ENCODE measurements at regions not wholly inside any gene's neighbourhood (a gene's known extent, or its start where the extent isn't known, plus 50 kb on each side); places are given as distances from the start of the nearest gene placed in this dataset.

DNA sequence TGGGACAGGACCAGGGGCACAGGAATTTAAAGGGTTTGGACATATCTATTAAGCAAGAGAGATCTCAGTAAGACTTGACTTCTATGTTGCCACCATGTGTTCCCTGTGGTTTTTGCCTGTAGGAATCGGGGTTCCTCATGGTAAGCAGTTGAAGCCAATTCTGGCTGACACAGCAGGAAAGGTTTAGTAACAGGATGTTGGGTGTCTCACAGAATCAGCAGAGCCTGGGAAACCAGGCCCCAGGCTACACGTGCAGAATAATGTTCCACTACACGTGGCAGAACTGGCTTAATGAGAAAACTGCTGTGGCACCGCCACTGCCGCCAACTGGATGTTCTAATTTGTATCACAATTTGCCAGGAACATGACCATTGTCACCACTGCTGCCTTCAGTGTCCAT, 264.6 kb upstream of the PLET1 start:
- H3K9me3 ChIP-seq = no peaks in the 10 kb centered on the region
- intact Hi-C loops (cut with DNase I) = no loop called here
- no peak for TF ChIP-seq POLR2A (IDR thresholded peaks at IDR 0.05)
- TF ChIP-seq, protein P1, sequence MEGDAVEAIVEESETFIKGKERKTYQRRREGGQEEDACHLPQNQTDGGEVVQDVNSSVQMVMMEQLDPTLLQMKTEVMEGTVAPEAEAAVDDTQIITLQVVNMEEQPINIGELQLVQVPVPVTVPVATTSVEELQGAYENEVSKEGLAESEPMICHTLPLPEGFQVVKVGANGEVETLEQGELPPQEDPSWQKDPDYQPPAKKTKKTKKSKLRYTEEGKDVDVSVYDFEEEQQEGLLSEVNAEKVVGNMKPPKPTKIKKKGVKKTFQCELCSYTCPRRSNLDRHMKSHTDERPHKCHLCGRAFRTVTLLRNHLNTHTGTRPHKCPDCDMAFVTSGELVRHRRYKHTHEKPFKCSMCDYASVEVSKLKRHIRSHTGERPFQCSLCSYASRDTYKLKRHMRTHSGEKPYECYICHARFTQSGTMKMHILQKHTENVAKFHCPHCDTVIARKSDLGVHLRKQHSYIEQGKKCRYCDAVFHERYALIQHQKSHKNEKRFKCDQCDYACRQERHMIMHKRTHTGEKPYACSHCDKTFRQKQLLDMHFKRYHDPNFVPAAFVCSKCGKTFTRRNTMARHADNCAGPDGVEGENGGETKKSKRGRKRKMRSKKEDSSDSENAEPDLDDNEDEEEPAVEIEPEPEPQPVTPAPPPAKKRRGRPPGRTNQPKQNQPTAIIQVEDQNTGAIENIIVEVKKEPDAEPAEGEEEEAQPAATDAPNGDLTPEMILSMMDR (IDR thresholded peaks at IDR 0.05) = no peak
- no peak for TF ChIP-seq POLR2AphosphoS5 (IDR thresholded peaks at IDR 0.05; ENCODE audit: insufficient read depth in 1 of 2, low read depth in 1 of 2)

DNA sequence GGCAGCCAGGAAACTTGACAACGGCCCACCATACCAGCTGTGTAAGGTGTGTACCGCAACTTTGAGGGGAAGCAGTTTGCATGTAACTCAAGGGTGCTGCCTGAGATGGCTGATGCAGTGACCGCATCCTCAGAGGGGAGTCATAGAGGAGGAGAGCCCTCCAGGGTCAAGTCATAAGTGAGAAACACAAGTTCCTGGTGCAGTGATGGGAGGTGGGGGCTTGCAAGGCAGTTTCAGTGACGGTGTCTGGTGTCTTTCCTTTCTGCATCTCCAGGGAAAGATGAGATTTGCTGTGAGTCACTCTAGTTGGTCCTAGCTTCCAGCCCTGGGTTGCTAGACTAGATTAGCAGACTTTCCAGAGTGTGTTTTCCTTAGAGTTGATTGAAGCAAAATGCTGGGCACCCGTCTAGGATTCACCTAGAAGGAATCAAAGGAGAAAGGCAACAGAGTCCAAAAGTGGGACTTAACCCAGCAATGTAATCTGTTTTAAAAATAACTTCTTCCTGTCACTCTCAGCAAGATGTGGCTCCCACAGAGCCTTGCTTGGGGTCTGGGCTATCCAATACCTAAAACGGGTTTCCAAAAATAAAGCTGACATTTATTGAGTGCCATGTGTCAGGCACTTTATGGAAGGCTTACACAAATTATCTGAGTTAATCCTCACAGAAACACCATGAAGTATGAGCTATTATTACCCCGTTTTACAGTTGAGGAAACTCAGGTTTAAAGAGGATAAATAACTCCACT, 265.4 kb upstream of the PLET1 start:
- intact Hi-C loops (cut with DNase I) = no loop called here
- Histone ChIP-seq H3K27me3 (no peaks in the 10 kb centered on the region), H3K9me3 (no peaks in the 10 kb centered on the region), H3K4me3 (no peak overlapping the region), H3K36me3 (no peaks in the 10 kb centered on the region), H3K4me1 (peaks cover 30% of the 10 kb centered on the region), H3K27ac (no peak overlapping the region)
- TF ChIP-seq POLR2AphosphoS5 (IDR thresholded peaks at IDR 0.05; ENCODE audit: insufficient read depth in 1 of 2, low read depth in 1 of 2) = no peak
- DNase-seq (ENCODE audit: extremely low spot score in 2 of 2) = no peak

More for the DNA sequence above, 264.6 kb upstream of the PLET1 start:
- Histone ChIP-seq H3K36me3 (no peaks in the 10 kb centered on the region), H3K27me3 (no peaks in the 10 kb centered on the region), H3K27ac (no peak overlapping the region), H3K4me3 (no peak overlapping the region), H3K4me1 (peaks cover 30% of the 10 kb centered on the region)
- no peak for DNase-seq (ENCODE audit: extremely low spot score in 2 of 2)

DNA sequence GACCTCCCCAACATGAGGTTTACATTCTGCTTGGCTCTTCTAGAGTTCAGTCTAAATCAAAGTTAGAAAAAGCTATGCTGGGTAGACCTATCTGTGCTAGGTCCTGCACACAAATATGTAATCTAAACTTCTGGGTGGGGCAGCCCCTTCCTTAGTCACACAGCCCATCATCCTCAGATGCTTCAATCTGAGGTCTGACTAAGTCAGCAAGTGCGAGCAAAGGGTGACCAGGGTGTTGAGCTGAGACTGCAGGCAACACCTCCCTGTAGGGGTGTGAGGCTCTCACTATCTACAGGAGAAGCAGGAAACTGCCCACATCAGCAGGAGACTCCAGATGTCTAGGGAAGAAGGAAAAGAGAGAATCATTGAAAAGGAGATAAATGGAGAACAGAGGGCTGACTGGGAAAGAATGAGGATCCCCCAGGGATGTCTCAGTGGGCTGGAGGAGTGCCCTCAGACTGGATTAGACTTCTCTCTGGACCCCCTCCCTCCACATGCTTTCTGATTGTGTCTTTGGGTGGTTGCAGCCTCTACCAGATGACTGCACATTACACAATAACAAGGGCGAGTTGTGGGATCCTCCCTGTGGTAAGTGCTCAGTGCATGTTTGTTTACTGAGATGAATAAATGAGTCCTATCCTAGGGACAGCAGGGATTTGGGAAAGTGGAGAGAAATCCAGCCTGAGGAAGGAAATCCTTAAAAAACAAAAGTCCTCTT, 266.2 kb upstream of the PLET1 start:
- Histone ChIP-seq H3K4me1 (peaks cover 30% of the 10 kb centered on the region), H3K27me3 (no peaks in the 10 kb centered on the region)
- intact Hi-C loops (cut with DNase I) = no loop called here

DNA sequence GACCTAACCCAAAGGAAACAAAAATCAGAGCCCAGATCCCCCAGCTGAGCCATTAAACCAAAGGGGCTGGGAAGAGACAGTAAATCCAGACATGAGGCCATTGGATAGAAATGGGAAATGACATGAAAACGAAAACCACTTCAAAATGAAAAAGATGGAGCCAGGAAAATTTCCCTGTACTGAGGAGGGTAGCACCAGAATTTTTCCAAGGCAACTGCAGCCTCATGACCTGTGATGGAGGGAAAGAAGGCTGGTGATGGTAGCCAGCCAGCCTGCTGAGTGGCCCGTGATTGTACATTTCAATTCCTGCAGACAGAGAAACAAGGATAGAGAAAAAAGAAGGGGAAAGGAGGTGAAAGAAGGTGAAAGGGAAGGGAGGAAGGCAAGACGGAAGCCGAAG, 268.4 kb upstream of the PLET1 start:
- Histone ChIP-seq H3K4me1 (peaks cover 17% of the 10 kb centered on the region), H3K36me3 (no peaks in the 10 kb centered on the region), H3K4me3 (no peak overlapping the region), H3K27me3 (no peaks in the 10 kb centered on the region), H3K27ac (no peak overlapping the region), H3K9me3 (no peaks in the 10 kb centered on the region)
- intact Hi-C loops (cut with DNase I) = no loop called here
- TF ChIP-seq POLR2AphosphoS5 (IDR thresholded peaks at IDR 0.05; ENCODE audit: insufficient read depth in 1 of 2, low read depth in 1 of 2) (no peak), POLR2A (IDR thresholded peaks at IDR 0.05) (no peak)
- TF ChIP-seq, protein P1 (IDR thresholded peaks at IDR 0.05) = no peak
- DNase-seq (ENCODE audit: extremely low spot score in 2 of 2) = no peak

More for the DNA sequence above, 266.2 kb upstream of the PLET1 start:
- TF ChIP-seq POLR2A (IDR thresholded peaks at IDR 0.05) = no peak
- TF ChIP-seq, protein P1 (IDR thresholded peaks at IDR 0.05) = no peak
- no peak for TF ChIP-seq POLR2AphosphoS5 (IDR thresholded peaks at IDR 0.05; ENCODE audit: insufficient read depth in 1 of 2, low read depth in 1 of 2)
- no peak overlapping the region for H3K27ac ChIP-seq
- H3K36me3 ChIP-seq = no peaks in the 10 kb centered on the region
- no peaks in the 10 kb centered on the region for H3K9me3 ChIP-seq
- no peak overlapping the region for H3K4me3 ChIP-seq
- no peak for DNase-seq (ENCODE audit: extremely low spot score in 2 of 2)

DNA sequence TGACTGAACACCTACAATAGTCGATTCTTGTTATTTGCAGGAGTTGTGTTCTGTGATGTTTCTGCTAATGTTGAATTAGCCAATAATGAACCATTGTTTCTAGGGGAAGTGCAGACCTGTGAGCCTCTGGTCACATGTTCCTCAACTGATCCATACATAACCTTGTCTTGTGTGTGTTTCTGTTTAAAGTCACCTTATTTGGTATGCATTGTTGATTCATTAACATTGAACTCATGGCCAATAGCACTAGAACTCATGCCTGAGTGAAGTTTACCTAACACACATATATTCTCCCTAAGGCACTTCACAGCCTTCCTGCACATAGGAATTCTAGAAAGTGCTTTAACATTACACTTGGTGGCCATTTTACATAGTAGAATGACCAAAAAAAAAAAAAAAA, 271.8 kb upstream of the PLET1 start:
- TF ChIP-seq POLR2AphosphoS5 (IDR thresholded peaks at IDR 0.05; ENCODE audit: insufficient read depth in 1 of 2, low read depth in 1 of 2) = no peak
- Histone ChIP-seq H3K4me3 (no peak overlapping the region), H3K4me1 (no peaks in the 10 kb centered on the region), H3K27me3 (no peaks in the 10 kb centered on the region), H3K36me3 (no peaks in the 10 kb centered on the region), H3K9me3 (no peaks in the 10 kb centered on the region), H3K27ac (no peak overlapping the region)
- intact Hi-C loops (cut with DNase I) = no loop called here
- DNase-seq (ENCODE audit: extremely low spot score in 2 of 2) = no peak

DNA sequence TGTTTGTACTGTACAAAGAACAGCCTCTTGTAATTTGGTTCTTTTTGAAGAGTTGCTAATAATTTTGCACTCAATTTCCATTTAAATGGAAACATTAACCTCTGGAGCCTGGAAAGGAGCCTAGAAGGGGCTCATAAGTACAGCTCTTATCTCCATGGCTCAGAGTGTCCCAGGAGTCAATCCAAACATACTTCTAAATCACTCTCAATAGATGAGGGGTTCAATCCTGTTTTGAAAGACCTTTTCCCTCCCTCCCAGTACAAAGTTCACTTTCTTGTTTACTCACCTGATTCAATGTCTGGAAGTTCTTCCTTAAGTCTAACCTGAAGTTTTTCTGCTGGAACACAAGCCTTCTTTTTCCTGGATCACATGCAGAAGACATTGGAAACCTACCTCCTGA, 273.0 kb upstream of the PLET1 start:
- H3K36me3 ChIP-seq = no peaks in the 10 kb centered on the region
- DNase-seq (ENCODE audit: extremely low spot score in 2 of 2) = no peak
- H3K27me3 ChIP-seq = no peaks in the 10 kb centered on the region
- no peak overlapping the region for H3K27ac ChIP-seq
- no peaks in the 10 kb centered on the region for H3K4me1 ChIP-seq
- intact Hi-C loops (cut with DNase I) = no loop called here
- TF ChIP-seq, protein P1 (IDR thresholded peaks at IDR 0.05) = no peak
- no peak for TF ChIP-seq POLR2A (IDR thresholded peaks at IDR 0.05)
- TF ChIP-seq POLR2AphosphoS5 (IDR thresholded peaks at IDR 0.05; ENCODE audit: insufficient read depth in 1 of 2, low read depth in 1 of 2) = no peak
- no peaks in the 10 kb centered on the region for H3K9me3 ChIP-seq
- no peak overlapping the region for H3K4me3 ChIP-seq

Data from vagina (tissue), 2 donors.